ENCODE measurements at regions not wholly inside any gene's neighbourhood (a gene's known extent, or its start where the extent isn't known, plus 50 kb on each side); places are given as distances from the start of the nearest gene placed in this dataset.

DNA sequence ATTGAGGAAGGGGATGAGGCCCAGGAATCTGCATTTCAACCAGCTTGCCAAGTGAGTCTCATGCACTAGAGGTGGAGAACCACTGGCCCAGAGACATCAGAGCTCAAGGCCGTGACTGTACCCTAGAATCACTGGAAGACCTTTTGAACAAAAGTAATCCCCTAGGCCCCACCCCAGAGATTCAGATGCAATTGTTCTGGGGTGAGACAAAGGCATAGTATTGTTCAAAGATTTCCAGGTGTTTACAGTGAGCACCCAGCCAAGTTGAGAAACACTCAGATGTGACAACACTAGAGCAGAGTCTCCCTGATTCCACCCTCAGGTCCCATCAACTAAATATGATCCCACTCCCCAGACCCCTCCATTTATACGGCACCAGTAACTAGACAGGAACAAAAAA, 290.3 kb upstream of the TLE3 start:
- no peak overlapping the region for H2BK20ac ChIP-seq (ENCODE audit: low read depth, low read length, poor library complexity, severe bottlenecking)
- Mint-ChIP-seq H3K27me3 (ENCODE audit: low read depth) (no peaks in the 10 kb centered on the region), H3K27ac (no peak overlapping the region), H3K9me3 (peaks cover 3 to 5% of the 10 kb centered on the region in 2 experiments; a peak in 3 of 5 replicates), H3K36me3 (ENCODE audit: insufficient read depth in 1 of 3, low read depth in 3 of 3) (no peaks in the 10 kb centered on the region; a peak in 1 of 7 replicates), H3K4me1 (peaks cover 11 to 23% of the 10 kb centered on the region in 2 experiments), H3K4me3 (no peak overlapping the region)
- H2AFZ ChIP-seq (ENCODE audit: low read length): no peak overlapping the region
- no peak overlapping the region for H2BK120ac ChIP-seq (ENCODE audit: low read depth, low read length, poor library complexity, severe bottlenecking)
- no peak overlapping the region for H2BK5ac ChIP-seq (ENCODE audit: insufficient read length, low read length)
- no peak overlapping the region for H2AK5ac ChIP-seq (ENCODE audit: insufficient read length, low read length)
- no peaks in the 10 kb centered on the region for H3K4me1 ChIP-seq (ENCODE audit: insufficient read depth, low read length)
- H3K27ac ChIP-seq (ENCODE audit: insufficient read length, low read depth, low read length): no peak overlapping the region
- no peak overlapping the region for H3K4me2 ChIP-seq (ENCODE audit: insufficient read depth, insufficient read length, low read length)
- no peak overlapping the region for H2BK15ac ChIP-seq (ENCODE audit: low read depth, low read length)
- H3K9me3 ChIP-seq (ENCODE audit: control insufficient read depth, low read depth, low read length): no peaks in the 10 kb centered on the region
- no peaks in the 10 kb centered on the region for H3K23me2 ChIP-seq (ENCODE audit: insufficient read length, low read depth, low read length, poor library complexity, severe bottlenecking)
- H3T11ph ChIP-seq (ENCODE audit: low read length): no peak overlapping the region
- no peak overlapping the region for H3K14ac ChIP-seq (ENCODE audit: insufficient read depth, low read length)
- no peak overlapping the region for H3K9ac ChIP-seq (ENCODE audit: extremely low read depth, insufficient read length, low read length)
- no peak overlapping the region for H3K23ac ChIP-seq (ENCODE audit: insufficient read length, low read depth, low read length)
- no peaks in the 10 kb centered on the region for H3K27me3 ChIP-seq (ENCODE audit: insufficient read depth, low read length)
- H4K91ac ChIP-seq (ENCODE audit: insufficient read length, low read depth, low read length): no peak overlapping the region
- H3K79me2 ChIP-seq (ENCODE audit: insufficient read depth, low read length): no peaks in the 10 kb centered on the region
- no peak overlapping the region for H4K8ac ChIP-seq (replicated peaks; ENCODE audit: insufficient read length, low read depth, low read length)
- no peak overlapping the region for H4K5ac ChIP-seq (ENCODE audit: insufficient read length, low read depth, low read length)
- no peak overlapping the region for H3K4ac ChIP-seq (ENCODE audit: low read depth, low read length)
- no peak overlapping the region for H3K18ac ChIP-seq (ENCODE audit: insufficient read length, low read depth, low read length)
- TF ChIP-seq, protein P1, sequence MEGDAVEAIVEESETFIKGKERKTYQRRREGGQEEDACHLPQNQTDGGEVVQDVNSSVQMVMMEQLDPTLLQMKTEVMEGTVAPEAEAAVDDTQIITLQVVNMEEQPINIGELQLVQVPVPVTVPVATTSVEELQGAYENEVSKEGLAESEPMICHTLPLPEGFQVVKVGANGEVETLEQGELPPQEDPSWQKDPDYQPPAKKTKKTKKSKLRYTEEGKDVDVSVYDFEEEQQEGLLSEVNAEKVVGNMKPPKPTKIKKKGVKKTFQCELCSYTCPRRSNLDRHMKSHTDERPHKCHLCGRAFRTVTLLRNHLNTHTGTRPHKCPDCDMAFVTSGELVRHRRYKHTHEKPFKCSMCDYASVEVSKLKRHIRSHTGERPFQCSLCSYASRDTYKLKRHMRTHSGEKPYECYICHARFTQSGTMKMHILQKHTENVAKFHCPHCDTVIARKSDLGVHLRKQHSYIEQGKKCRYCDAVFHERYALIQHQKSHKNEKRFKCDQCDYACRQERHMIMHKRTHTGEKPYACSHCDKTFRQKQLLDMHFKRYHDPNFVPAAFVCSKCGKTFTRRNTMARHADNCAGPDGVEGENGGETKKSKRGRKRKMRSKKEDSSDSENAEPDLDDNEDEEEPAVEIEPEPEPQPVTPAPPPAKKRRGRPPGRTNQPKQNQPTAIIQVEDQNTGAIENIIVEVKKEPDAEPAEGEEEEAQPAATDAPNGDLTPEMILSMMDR (conservative IDR thresholded peaks at IDR 0.05): no peak
- DNase-seq: no peak
- no peak overlapping the region for H3K56ac ChIP-seq (ENCODE audit: insufficient read length, low read depth, low read length)
- H3K79me1 ChIP-seq (ENCODE audit: insufficient read depth, low read depth, low read length, poor library complexity, severe bottlenecking): no peaks in the 10 kb centered on the region
- H4K20me1 ChIP-seq (ENCODE audit: control insufficient read depth, insufficient read depth, insufficient read length): no peaks in the 10 kb centered on the region
- WGBS (ENCODE audit: extremely low coverage, insufficient read length, low lambda C conversion rate): no CpG with 5 or more reads among the region's 2 CpGs
- no peak overlapping the region for H2BK12ac ChIP-seq (ENCODE audit: insufficient read length, low read depth, low read length)
